B cell (primary cell): ENCODE measurements at regions not wholly inside any gene's neighbourhood (a gene's known extent, or its start where the extent isn't known, plus 50 kb on each side); places are given as distances from the start of the nearest gene placed in this dataset.

ENCODE experiments used
- CTCF ChIP-seq: fragments of 200-600 bp; IDR thresholded peaks from one replicate; pipeline ENCODE4 v1.8.0; 2022; ENCODE audit warnings: antibody characterized with exemption, mild to moderate bottlenecking
- EZH2 ChIP-seq: IDR thresholded peaks from 2 replicates; pipeline ENCODE4 v1.6.1; 2012; ENCODE audit warnings: borderline replicate concordance, low read depth, mild to moderate bottlenecking, moderate library complexity, low read length; ENCODE audit not compliant: insufficient read depth, poor library complexity, severe bottlenecking

- TF ChIP-seq CTCF: no peak
- TF ChIP-seq EZH2: no peak
Observed at GRCh38 chr2:61689568-61689967, 151.4 kb upstream of the XPO1 start.
